Suprapubic skin (tissue), 3 donors: ENCODE measurements at regions not wholly inside any gene's neighbourhood (a gene's known extent, or its start where the extent isn't known, plus 50 kb on each side); places are given as distances from the start of the nearest gene placed in this dataset.

Experiments
- POLR2AphosphoS5 ChIP-seq, 3 donors: sonication (generic); formaldehyde crosslinking; IDR thresholded peaks; one replicate each; pipeline ENCODE4 v1.6.1; 2017; ENCODE audit warnings: antibody characterized with exemption in 3 of 3
- TF ChIP-seq, protein P1 (sequence below), 2 donors: fragments of 200-600 bp in 1 of 2; fragments of 450-650 bp in 1 of 2; sonication (generic) in 1 of 2; IDR thresholded peaks; one replicate each; pipeline ENCODE4 v1.5.1; 2016 to 2019; ENCODE audit warnings: antibody characterized with exemption in 2 of 2, mild to moderate bottlenecking in 1 of 2, moderate library complexity in 1 of 2

DNA sequence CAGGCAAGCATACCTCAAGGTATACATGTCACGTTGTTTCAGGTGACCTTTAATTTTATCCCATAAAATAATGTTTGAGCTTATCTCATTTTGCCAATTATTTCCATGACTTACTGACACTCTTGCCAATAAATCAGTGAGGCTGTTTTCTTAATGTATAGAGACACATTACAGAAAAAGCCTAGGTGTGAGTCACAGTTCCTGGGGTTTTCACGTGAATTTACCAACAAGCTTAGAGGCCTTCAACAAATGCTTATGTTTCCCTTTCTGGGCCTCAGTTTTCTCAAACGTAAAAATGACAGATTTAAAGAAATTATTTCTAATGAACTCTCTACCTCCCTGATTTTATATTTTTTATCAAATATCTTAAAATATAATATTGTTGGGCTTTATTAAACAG lies 517.5 kb upstream of the SPHKAP start:
- TF ChIP-seq, protein P1, sequence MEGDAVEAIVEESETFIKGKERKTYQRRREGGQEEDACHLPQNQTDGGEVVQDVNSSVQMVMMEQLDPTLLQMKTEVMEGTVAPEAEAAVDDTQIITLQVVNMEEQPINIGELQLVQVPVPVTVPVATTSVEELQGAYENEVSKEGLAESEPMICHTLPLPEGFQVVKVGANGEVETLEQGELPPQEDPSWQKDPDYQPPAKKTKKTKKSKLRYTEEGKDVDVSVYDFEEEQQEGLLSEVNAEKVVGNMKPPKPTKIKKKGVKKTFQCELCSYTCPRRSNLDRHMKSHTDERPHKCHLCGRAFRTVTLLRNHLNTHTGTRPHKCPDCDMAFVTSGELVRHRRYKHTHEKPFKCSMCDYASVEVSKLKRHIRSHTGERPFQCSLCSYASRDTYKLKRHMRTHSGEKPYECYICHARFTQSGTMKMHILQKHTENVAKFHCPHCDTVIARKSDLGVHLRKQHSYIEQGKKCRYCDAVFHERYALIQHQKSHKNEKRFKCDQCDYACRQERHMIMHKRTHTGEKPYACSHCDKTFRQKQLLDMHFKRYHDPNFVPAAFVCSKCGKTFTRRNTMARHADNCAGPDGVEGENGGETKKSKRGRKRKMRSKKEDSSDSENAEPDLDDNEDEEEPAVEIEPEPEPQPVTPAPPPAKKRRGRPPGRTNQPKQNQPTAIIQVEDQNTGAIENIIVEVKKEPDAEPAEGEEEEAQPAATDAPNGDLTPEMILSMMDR (IDR thresholded peaks at IDR 0.05), result no peak
- TF ChIP-seq POLR2AphosphoS5 (IDR thresholded peaks at IDR 0.05), result no peak
